Vagina (tissue), 2 donors: ENCODE measurements at regions not wholly inside any gene's neighbourhood (a gene's known extent, or its start where the extent isn't known, plus 50 kb on each side); places are given as distances from the start of the nearest gene placed in this dataset.

Experiments
- DNase-seq, 2 donors: peaks; one replicate each; pipeline ENCODE4 v3.0.0-alpha.2; 2017; ENCODE audit errors: extremely low spot score in 2 of 2
- H3K27ac ChIP-seq: fragments of 200-600 bp; sonication (generic); one replicate; pipeline ENCODE4 v1.5.1; 2019
- H3K27me3 ChIP-seq: fragments of 200-600 bp; sonication (generic); one replicate; pipeline ENCODE4 v1.5.1; 2019
- H3K36me3 ChIP-seq, 2 donors: fragments of 200-600 bp; sonication (generic); one replicate each; pipeline ENCODE4 v1.5.1; 2017 to 2019
- H3K4me1 ChIP-seq: fragments of 200-600 bp; sonication (generic); one replicate; pipeline ENCODE4 v1.5.1; 2019
- H3K4me3 ChIP-seq, 2 donors: fragments of 200-600 bp; sonication (generic); 1 replicate in 1 of 2; 2 replicates in 1 of 2; pipeline ENCODE4 v1.5.1; 2016 to 2019
- H3K9me3 ChIP-seq: fragments of 200-600 bp; sonication (generic); one replicate; pipeline ENCODE4 v1.5.1; 2019
- CTCF ChIP-seq, 3 experiments: fragments of 450-650 bp in 2 of 3; fragments of 200-600 bp in 1 of 3; sonication (generic) in 1 of 3; IDR thresholded peaks; one replicate each; pipeline ENCODE4 v1.5.1; 2017 to 2019; ENCODE audit warnings: antibody characterized with exemption in 3 of 3, mild to moderate bottlenecking in 2 of 3, moderate library complexity in 2 of 3
- POLR2A ChIP-seq, 2 donors: fragments of 450-650 bp; IDR thresholded peaks; one replicate each; pipeline ENCODE4 v1.6.1; 2017; ENCODE audit warnings: antibody characterized with exemption in 2 of 2, mild to moderate bottlenecking in 2 of 2, moderate library complexity in 2 of 2
- POLR2AphosphoS5 ChIP-seq, 2 donors: sonication (generic); formaldehyde crosslinking; IDR thresholded peaks; one replicate each; pipeline ENCODE4 v1.9.0; 2017; ENCODE audit warnings: antibody characterized with exemption in 2 of 2, mild to moderate bottlenecking in 2 of 2, low read depth in 1 of 2; ENCODE audit not compliant: insufficient read depth in 1 of 2
- intact Hi-C: fragments of 100-400 bp; cut with DNase I; formaldehyde crosslinking; loops from one replicate; pipeline ENCODE4 v1.15.1; 2023

- Histone ChIP-seq H3K4me3 (no peak overlapping the region), H3K27ac (no peak overlapping the region), H3K4me1 (no peaks in the 10 kb centered on the region), H3K9me3 (no peaks in the 10 kb centered on the region), H3K27me3 (no peaks in the 10 kb centered on the region), H3K36me3 (no peaks in the 10 kb centered on the region)
- TF ChIP-seq POLR2AphosphoS5 (IDR thresholded peaks at IDR 0.05; ENCODE audit: insufficient read depth in 1 of 2, low read depth in 1 of 2) (no peak), CTCF (IDR thresholded peaks at IDR 0.05) (no peak), POLR2A (IDR thresholded peaks at IDR 0.05) (no peak)
- intact Hi-C loops, result no loop called here
- no peak for DNase-seq
These were observed 114.6 kb upstream of the ADGRL3 start for GRCh38 chr4:61085534-61085933.

GRCh38 chr4:61086357-61086756 is 113.8 kb upstream of the ADGRL3 start:
- no peaks in the 10 kb centered on the region for H3K4me1 ChIP-seq
- intact Hi-C loops, result no loop called here
- no peak for DNase-seq
- no peak overlapping the region for H3K4me3 ChIP-seq
- H3K36me3 ChIP-seq, result no peaks in the 10 kb centered on the region
- no peaks in the 10 kb centered on the region for H3K27me3 ChIP-seq
- H3K27ac ChIP-seq, result no peak overlapping the region
- TF ChIP-seq CTCF (IDR thresholded peaks at IDR 0.05) (no peak), POLR2A (IDR thresholded peaks at IDR 0.05) (no peak), POLR2AphosphoS5 (IDR thresholded peaks at IDR 0.05; ENCODE audit: insufficient read depth in 1 of 2, low read depth in 1 of 2) (no peak)
- no peaks in the 10 kb centered on the region for H3K9me3 ChIP-seq

GRCh38 chr4:61086979-61087378 is 113.1 kb upstream of the ADGRL3 start:
- H3K4me1 ChIP-seq, result no peaks in the 10 kb centered on the region
- H3K4me3 ChIP-seq, result no peak overlapping the region
- H3K36me3 ChIP-seq, result no peaks in the 10 kb centered on the region
- no peaks in the 10 kb centered on the region for H3K27me3 ChIP-seq
- no peaks in the 10 kb centered on the region for H3K9me3 ChIP-seq
- intact Hi-C loops, result no loop called here
- no peak overlapping the region for H3K27ac ChIP-seq
- no peak for DNase-seq
- TF ChIP-seq CTCF (IDR thresholded peaks at IDR 0.05) (no peak), POLR2AphosphoS5 (IDR thresholded peaks at IDR 0.05; ENCODE audit: insufficient read depth in 1 of 2, low read depth in 1 of 2) (no peak), POLR2A (IDR thresholded peaks at IDR 0.05) (no peak)

- TF ChIP-seq POLR2A (IDR thresholded peaks at IDR 0.05) (no peak), CTCF (IDR thresholded peaks at IDR 0.05) (no peak), POLR2AphosphoS5 (IDR thresholded peaks at IDR 0.05; ENCODE audit: insufficient read depth in 1 of 2, low read depth in 1 of 2) (no peak)
- intact Hi-C loops, result no loop called here
- no peak for DNase-seq
These were observed 105.1 kb upstream of the ADGRL3 start for GRCh38 chr4:61094854-61095598.

DNA sequence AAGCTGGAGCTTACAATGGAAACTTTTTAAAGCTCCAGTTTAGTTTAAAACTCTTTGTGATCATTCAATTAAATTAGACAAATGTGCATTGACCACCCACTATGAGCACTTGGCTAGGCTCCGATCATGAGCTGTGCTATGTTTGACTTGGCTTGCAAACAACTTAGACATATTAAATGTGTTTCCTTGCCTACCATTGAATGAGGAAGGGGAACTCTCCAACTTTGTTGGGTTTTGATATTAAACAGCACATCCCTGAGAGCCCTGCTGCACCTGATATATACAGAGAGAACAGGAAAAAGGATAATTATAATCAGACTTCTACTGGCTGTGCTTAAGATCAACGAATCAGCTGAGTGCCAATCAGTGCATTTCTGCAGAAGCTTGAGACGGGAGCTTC is 71.4 kb upstream of the ADGRL3 start:
- Histone ChIP-seq H3K9me3 (no peaks in the 10 kb centered on the region), H3K36me3 (no peaks in the 10 kb centered on the region), H3K4me3 (no peak overlapping the region), H3K27me3 (no peaks in the 10 kb centered on the region), H3K4me1 (no peaks in the 10 kb centered on the region), H3K27ac (no peak overlapping the region)
- no peak for TF ChIP-seq POLR2AphosphoS5 (IDR thresholded peaks at IDR 0.05; ENCODE audit: insufficient read depth in 1 of 2, low read depth in 1 of 2)
- TF ChIP-seq POLR2A (IDR thresholded peaks at IDR 0.05), result no peak
- no peak for TF ChIP-seq CTCF (IDR thresholded peaks at IDR 0.05)
- DNase-seq, result no peak
- intact Hi-C loops, result no loop called here

More at GRCh38 chr4:61094854-61095598, 105.1 kb upstream of the ADGRL3 start:
- Histone ChIP-seq H3K36me3 (no peaks in the 10 kb centered on the region), H3K4me3 (no peak overlapping the region), H3K9me3 (no peaks in the 10 kb centered on the region), H3K27ac (no peak overlapping the region), H3K27me3 (no peaks in the 10 kb centered on the region), H3K4me1 (no peaks in the 10 kb centered on the region)
